Esophagus squamous epithelium (tissue), 4 donors: ENCODE measurements at regions not wholly inside any gene's neighbourhood (a gene's known extent, or its start where the extent isn't known, plus 50 kb on each side); places are given as distances from the start of the nearest gene placed in this dataset.

Source experiments
- POLR2A ChIP-seq, 4 donors: fragments of 450-650 bp; IDR thresholded peaks; one replicate each; pipeline ENCODE4 v1.6.1; 2017; ENCODE audit warnings: antibody characterized with exemption in 4 of 4, mild to moderate bottlenecking in 4 of 4, moderate library complexity in 3 of 4
- TF ChIP-seq, protein P1 (sequence below), 6 experiments: fragments of 450-650 bp in 4 of 6; fragments of 200-600 bp in 2 of 6; sonication (generic) in 2 of 6; IDR thresholded peaks; one replicate each; pipeline ENCODE4 v1.5.1; 2016 to 2019; ENCODE audit warnings: antibody characterized with exemption in 6 of 6, mild to moderate bottlenecking in 4 of 6, moderate library complexity in 4 of 6

DNA sequence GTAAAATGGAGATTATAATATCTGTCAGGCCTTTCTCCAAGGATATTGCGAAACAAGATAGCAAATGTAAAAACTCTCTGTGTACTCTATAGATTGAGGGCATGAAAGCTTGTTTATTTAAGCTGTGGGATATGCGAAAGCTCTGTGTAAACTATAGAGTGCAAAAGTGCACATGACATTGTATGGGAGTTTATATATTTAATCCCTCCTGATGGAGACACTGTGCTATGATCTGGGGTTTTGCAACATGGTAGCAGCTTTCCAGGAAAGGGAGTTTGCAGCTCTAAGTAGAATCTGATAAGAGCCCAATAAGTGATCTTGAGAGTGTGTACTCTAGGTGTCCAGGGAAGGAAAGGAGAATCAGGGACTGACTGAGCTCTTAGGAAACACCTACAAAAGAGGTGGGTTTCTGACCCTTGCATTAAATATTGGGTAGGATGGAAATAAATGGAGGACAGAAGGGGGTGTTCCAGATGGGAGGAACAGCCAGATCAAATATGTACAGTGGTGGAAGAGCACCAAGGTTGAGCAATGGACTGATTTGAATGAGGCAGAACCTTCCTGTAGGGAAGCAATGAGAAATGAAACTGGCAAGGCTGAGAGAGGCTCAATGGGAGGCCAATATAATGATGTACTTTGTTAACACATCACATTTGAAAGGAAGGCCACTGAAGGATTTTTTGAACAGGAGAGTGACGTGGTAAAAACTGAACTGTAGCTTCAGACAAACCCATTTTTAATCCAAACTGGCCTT, 450.1 kb downstream of the GJA1 start:
- no peak for TF ChIP-seq POLR2A (IDR thresholded peaks at IDR 0.05)
- TF ChIP-seq, protein P1, sequence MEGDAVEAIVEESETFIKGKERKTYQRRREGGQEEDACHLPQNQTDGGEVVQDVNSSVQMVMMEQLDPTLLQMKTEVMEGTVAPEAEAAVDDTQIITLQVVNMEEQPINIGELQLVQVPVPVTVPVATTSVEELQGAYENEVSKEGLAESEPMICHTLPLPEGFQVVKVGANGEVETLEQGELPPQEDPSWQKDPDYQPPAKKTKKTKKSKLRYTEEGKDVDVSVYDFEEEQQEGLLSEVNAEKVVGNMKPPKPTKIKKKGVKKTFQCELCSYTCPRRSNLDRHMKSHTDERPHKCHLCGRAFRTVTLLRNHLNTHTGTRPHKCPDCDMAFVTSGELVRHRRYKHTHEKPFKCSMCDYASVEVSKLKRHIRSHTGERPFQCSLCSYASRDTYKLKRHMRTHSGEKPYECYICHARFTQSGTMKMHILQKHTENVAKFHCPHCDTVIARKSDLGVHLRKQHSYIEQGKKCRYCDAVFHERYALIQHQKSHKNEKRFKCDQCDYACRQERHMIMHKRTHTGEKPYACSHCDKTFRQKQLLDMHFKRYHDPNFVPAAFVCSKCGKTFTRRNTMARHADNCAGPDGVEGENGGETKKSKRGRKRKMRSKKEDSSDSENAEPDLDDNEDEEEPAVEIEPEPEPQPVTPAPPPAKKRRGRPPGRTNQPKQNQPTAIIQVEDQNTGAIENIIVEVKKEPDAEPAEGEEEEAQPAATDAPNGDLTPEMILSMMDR (IDR thresholded peaks at IDR 0.05) = no peak
